ENCODE measurements at regions not wholly inside any gene's neighbourhood (a gene's known extent, or its start where the extent isn't known, plus 50 kb on each side); places are given as distances from the start of the nearest gene placed in this dataset.

GRCh38 chr6:68045193-68045592 lies 589.9 kb upstream of the ADGRB3 start:
- Mint-ChIP-seq H3K27me3 (ENCODE audit: insufficient read depth) (no peaks in the 10 kb centered on the region), H3K9me3 (peaks cover 19% of the 10 kb centered on the region), H3K4me3 (no peak overlapping the region), H3K36me3 (ENCODE audit: low read depth) (no peaks in the 10 kb centered on the region), H3K4me1 (ENCODE audit: low read depth) (no peaks in the 10 kb centered on the region; the same call in 1 of the 2 replicates), H3K27ac (no peak overlapping the region)
- no peak for TF ChIP-seq CTCF (IDR thresholded peaks at IDR 0.05)
- no peak for DNase-seq

- no peak overlapping the region for H3K27ac Mint-ChIP-seq
- H3K9me3 Mint-ChIP-seq: peaks cover 19% of the 10 kb centered on the region
- no peak for DNase-seq
- H3K4me3 Mint-ChIP-seq: no peak overlapping the region
- H3K4me1 Mint-ChIP-seq (ENCODE audit: low read depth): no peaks in the 10 kb centered on the region; the same call in 1 of the 2 replicates
- H3K36me3 Mint-ChIP-seq (ENCODE audit: low read depth): no peaks in the 10 kb centered on the region
- H3K27me3 Mint-ChIP-seq (ENCODE audit: insufficient read depth): no peaks in the 10 kb centered on the region
- no peak for TF ChIP-seq CTCF (IDR thresholded peaks at IDR 0.05)
Measured at GRCh38 chr6:68044264-68044663, 590.8 kb upstream of the ADGRB3 start.

GRCh38 chr6:68043122-68043398 lies 592.0 kb upstream of the ADGRB3 start:
- Mint-ChIP-seq H3K9me3 (peaks cover 17% of the 10 kb centered on the region), H3K4me3 (no peak overlapping the region), H3K27me3 (ENCODE audit: insufficient read depth) (no peaks in the 10 kb centered on the region), H3K36me3 (ENCODE audit: low read depth) (no peaks in the 10 kb centered on the region), H3K27ac (no peak overlapping the region), H3K4me1 (ENCODE audit: low read depth) (no peaks in the 10 kb centered on the region; the same call in 1 of the 2 replicates)
- DNase-seq: no peak
- TF ChIP-seq CTCF (IDR thresholded peaks at IDR 0.05): no peak

GRCh38 chr6:68042339-68043121 lies 592.6 kb upstream of the ADGRB3 start:
- Mint-ChIP-seq H3K9me3 (peaks cover 16% of the 10 kb centered on the region), H3K4me3 (no peak overlapping the region), H3K36me3 (ENCODE audit: low read depth) (no peaks in the 10 kb centered on the region), H3K27me3 (ENCODE audit: insufficient read depth) (no peaks in the 10 kb centered on the region), H3K4me1 (ENCODE audit: low read depth) (no peaks in the 10 kb centered on the region; the same call in 1 of the 2 replicates), H3K27ac (no peak overlapping the region)
- TF ChIP-seq CTCF (IDR thresholded peaks at IDR 0.05): no peak
- no peak for DNase-seq

- Mint-ChIP-seq H3K27me3 (ENCODE audit: insufficient read depth) (no peaks in the 10 kb centered on the region), H3K9me3 (peaks cover 14% of the 10 kb centered on the region), H3K4me3 (peak overlapping the region; percentile 33; the same call in 1 of the 2 replicates), H3K4me1 (ENCODE audit: low read depth) (no peaks in the 10 kb centered on the region; the same call in 1 of the 2 replicates), H3K36me3 (ENCODE audit: low read depth) (no peaks in the 10 kb centered on the region), H3K27ac (no peak overlapping the region)
- DNase-seq: no peak
- TF ChIP-seq CTCF (IDR thresholded peaks at IDR 0.05): no peak
Measured at GRCh38 chr6:68040780-68041179, 594.3 kb upstream of the ADGRB3 start.
